ENCODE measurements at regions not wholly inside any gene's neighbourhood (a gene's known extent, or its start where the extent isn't known, plus 50 kb on each side); places are given as distances from the start of the nearest gene placed in this dataset.

GRCh38 chr13:75231235-75231634 lies 250.7 kb downstream of the TBC1D4 start:
- DNase-seq, result no peak

- no peak for DNase-seq
Observed at GRCh38 chr13:75226733-75227435, 255.1 kb downstream of the TBC1D4 start.

GRCh38 chr13:75226092-75226491 lies 255.9 kb downstream of the TBC1D4 start:
- no peak for DNase-seq

- DNase-seq, result no peak
Observed at GRCh38 chr13:75225288-75226032, 256.5 kb downstream of the TBC1D4 start.

- DNase-seq, result no peak
Observed at GRCh38 chr13:75224053-75224742, 257.8 kb downstream of the TBC1D4 start.

- DNase-seq, result no peak
Observed at GRCh38 chr13:75222031-75222430, 259.9 kb downstream of the TBC1D4 start.

GRCh38 chr13:75220861-75221260 lies 261.1 kb downstream of the TBC1D4 start:
- DNase-seq, result no peak

- no peak for DNase-seq
Observed at GRCh38 chr13:75220238-75220542, 261.8 kb downstream of the TBC1D4 start.

GRCh38 chr13:75219479-75220237 lies 262.3 kb downstream of the TBC1D4 start:
- peak; percentile 71 for DNase-seq

GRCh38 chr13:75217949-75218348 lies 264.0 kb downstream of the TBC1D4 start:
- DNase-seq, result no peak

GRCh38 chr13:75216038-75216437 lies 265.9 kb downstream of the TBC1D4 start:
- DNase-seq, result no peak

- no peak for DNase-seq
Observed at GRCh38 chr13:75214846-75215245, 267.1 kb downstream of the TBC1D4 start.

- DNase-seq, result no peak
Observed at GRCh38 chr13:75202981-75203380, 279.0 kb downstream of the TBC1D4 start.

- peak; percentile 62 for DNase-seq
Observed at GRCh38 chr13:75197803-75198202, 284.2 kb downstream of the TBC1D4 start.

- peak; percentile 78 for DNase-seq
Observed at GRCh38 chr13:75196147-75196837, 285.7 kb downstream of the TBC1D4 start.

- peak; percentile 38 for DNase-seq
Observed at GRCh38 chr13:75195495-75196146, 286.3 kb downstream of the TBC1D4 start.

- no peak for DNase-seq
Observed at GRCh38 chr13:75194717-75195462, 287.1 kb downstream of the TBC1D4 start.

- DNase-seq, result no peak
Observed at GRCh38 chr13:75186379-75186778, 295.6 kb downstream of the TBC1D4 start.

- DNase-seq, result no peak
Observed at GRCh38 chr13:75181906-75182305, 300.1 kb downstream of the TBC1D4 start.

- no peak for DNase-seq
Observed at GRCh38 chr13:75180805-75181455, 301.0 kb downstream of the TBC1D4 start.

GRCh38 chr13:75178436-75178835 lies 303.5 kb downstream of the TBC1D4 start:
- DNase-seq, result no peak

Data from NCI-H1694 (cell line).